Kidney (tissue), 13 donors: ENCODE measurements at regions not wholly inside any gene's neighbourhood (a gene's known extent, or its start where the extent isn't known, plus 50 kb on each side); places are given as distances from the start of the nearest gene placed in this dataset.
"Not testable (repeated sequence)": the region's sequence is repeated elsewhere in the genome, so short reads cannot be mapped to it uniquely, and the experiment has no call there.

Source experiments
- DNase-seq, 5 donors: peaks; one replicate each; pipeline ENCODE4 v3.0.0-alpha.2; 2013 to 2020
- FAIRE-seq: peaks from 2 replicates; lab custom pipeline; 2012; peaks lifted over from hg19 to GRCh38; lab: Jason Lieb, UNC
- H3K27ac ChIP-seq, 2 donors: one replicate each; pipeline ENCODE4 v1.7.0; 2013; ENCODE audit warnings: low read depth in 2 of 2, low read length in 2 of 2, inconsistent platforms in 1 of 2
- H3K27me3 ChIP-seq: one replicate; pipeline ENCODE4 v1.7.1; 2013; ENCODE audit warnings: low read length, inconsistent platforms; ENCODE audit not compliant: control insufficient read depth, insufficient read depth
- H3K36me3 ChIP-seq, 3 donors: one replicate each; pipeline versions ENCODE4 v1.7.0 to v1.7.1; 2013; ENCODE audit warnings: low read length in 3 of 3, control low read depth in 1 of 3, inconsistent platforms in 1 of 3; ENCODE audit not compliant: insufficient read depth in 3 of 3, control insufficient read depth in 2 of 3
- H3K4me1 ChIP-seq, 3 donors: one replicate each; pipeline versions ENCODE4 v1.7.0 to v1.7.1; 2013; ENCODE audit warnings: low read length in 3 of 3, inconsistent platforms in 1 of 3, low read depth in 1 of 3; ENCODE audit not compliant: control insufficient read depth in 2 of 3, insufficient read depth in 2 of 3
- H3K4me3 ChIP-seq, 3 donors: one replicate each; pipeline versions ENCODE4 v1.7.0 to v1.8.1; 2013; ENCODE audit warnings: low read length in 3 of 3, control low read depth in 1 of 3, inconsistent platforms in 1 of 3
- H3K9ac ChIP-seq, 3 donors: one replicate each; pipeline versions ENCODE4 v1.7.0 to v1.7.1; 2013; ENCODE audit warnings: low read length in 3 of 3, control low read depth in 1 of 3, inconsistent platforms in 1 of 3
- H3K9me3 ChIP-seq, 3 donors: one replicate each; pipeline versions ENCODE4 v1.7.0 to v1.7.1; 2013; ENCODE audit warnings: low read length in 3 of 3, control low read depth in 1 of 3, inconsistent platforms in 1 of 3; ENCODE audit not compliant: control insufficient read depth in 2 of 3, insufficient read depth in 1 of 3
- intact Hi-C: fragments of 100-400 bp; cut with DNase I; formaldehyde crosslinking; loops from one replicate; pipeline ENCODE4 v1.11.1; 2022
- TF ChIP-seq, protein P1 (sequence below): IDR thresholded peaks from 3 replicates; pipeline ENCODE4 v1.5.1; 2012; ENCODE audit warnings: mild to moderate bottlenecking, moderate library complexity, borderline replicate concordance; ENCODE audit not compliant: insufficient read depth; ENCODE audit errors: extremely low read depth
- donor health status: control.
- donor health status: control.
- donor health status: control.
- donor health status: control.
- donor health status: control.
- donor health status: DM: yes; HTN: yes; CAD: no.
- donor health status: Normal renal cell carcinoma (clear cell type).

DNA sequence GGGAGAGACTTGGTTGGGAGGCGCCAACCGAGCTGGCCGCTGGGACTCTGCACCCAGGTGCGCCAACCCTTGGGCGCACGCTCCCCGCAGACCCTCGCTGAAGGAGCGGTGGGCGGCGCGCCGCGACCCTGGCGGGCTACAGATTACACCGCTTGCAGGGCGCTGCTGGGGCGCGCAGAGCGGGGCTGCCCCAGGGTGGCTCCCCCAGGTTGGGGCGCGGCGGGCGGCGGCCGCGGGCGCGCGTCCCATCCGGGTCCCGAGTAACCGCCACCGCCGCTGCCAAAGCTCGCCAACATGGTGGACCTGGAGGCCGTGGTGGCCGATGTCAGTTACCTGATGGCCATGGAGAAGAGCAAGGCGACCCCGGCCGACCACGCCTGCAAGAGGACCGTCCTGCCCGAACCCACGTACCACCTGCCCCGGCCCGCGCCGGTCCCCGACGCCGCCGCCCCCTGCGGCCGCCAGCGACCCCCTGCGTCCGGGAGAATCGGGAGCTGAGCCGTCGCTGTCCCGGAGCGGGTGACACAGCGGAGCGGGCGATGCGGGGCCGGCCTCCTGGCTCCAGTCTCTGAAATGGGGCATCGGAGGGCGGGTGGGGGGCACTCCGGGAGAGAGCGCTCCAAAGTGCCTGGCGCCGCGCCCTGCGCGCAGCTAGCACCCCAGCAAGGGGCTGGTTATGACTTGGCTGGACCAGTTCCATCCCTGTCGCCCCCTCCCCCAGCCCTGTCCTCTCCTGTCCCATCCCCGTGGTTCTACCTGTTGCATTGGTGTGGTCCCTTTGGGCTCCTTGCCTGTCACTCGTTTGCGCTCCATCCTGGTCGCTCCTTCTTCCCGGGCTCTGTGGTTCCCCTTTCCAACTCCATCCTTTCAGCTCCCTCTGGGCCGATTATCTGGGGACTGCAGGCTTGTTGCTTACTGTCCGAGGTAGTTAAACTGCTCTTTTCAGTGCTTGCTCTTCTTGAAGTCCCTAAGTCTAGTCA, 143.3 kb upstream of the GRK3 start:
- Histone ChIP-seq H3K9ac (no peak overlapping the region), H3K4me3 (peak overlapping the region in 1 of 3 donors; percentile 32), H3K9me3 (no peaks in the 10 kb centered on the region), H3K27ac (no peak overlapping the region), H3K36me3 (no peaks in the 10 kb centered on the region), H3K27me3 (peaks cover 27% of the 10 kb centered on the region), H3K4me1 (peaks cover 0 to 8% (median 0%) of the 10 kb centered on the region in 3 donors)
- DNase-seq (peak in 3 of 5 donors; percentile 33 to 66 (median 43)), FAIRE-seq (no peak)
- intact Hi-C loops: no loop called here
- TF ChIP-seq, protein P1, sequence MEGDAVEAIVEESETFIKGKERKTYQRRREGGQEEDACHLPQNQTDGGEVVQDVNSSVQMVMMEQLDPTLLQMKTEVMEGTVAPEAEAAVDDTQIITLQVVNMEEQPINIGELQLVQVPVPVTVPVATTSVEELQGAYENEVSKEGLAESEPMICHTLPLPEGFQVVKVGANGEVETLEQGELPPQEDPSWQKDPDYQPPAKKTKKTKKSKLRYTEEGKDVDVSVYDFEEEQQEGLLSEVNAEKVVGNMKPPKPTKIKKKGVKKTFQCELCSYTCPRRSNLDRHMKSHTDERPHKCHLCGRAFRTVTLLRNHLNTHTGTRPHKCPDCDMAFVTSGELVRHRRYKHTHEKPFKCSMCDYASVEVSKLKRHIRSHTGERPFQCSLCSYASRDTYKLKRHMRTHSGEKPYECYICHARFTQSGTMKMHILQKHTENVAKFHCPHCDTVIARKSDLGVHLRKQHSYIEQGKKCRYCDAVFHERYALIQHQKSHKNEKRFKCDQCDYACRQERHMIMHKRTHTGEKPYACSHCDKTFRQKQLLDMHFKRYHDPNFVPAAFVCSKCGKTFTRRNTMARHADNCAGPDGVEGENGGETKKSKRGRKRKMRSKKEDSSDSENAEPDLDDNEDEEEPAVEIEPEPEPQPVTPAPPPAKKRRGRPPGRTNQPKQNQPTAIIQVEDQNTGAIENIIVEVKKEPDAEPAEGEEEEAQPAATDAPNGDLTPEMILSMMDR: no peak

DNA sequence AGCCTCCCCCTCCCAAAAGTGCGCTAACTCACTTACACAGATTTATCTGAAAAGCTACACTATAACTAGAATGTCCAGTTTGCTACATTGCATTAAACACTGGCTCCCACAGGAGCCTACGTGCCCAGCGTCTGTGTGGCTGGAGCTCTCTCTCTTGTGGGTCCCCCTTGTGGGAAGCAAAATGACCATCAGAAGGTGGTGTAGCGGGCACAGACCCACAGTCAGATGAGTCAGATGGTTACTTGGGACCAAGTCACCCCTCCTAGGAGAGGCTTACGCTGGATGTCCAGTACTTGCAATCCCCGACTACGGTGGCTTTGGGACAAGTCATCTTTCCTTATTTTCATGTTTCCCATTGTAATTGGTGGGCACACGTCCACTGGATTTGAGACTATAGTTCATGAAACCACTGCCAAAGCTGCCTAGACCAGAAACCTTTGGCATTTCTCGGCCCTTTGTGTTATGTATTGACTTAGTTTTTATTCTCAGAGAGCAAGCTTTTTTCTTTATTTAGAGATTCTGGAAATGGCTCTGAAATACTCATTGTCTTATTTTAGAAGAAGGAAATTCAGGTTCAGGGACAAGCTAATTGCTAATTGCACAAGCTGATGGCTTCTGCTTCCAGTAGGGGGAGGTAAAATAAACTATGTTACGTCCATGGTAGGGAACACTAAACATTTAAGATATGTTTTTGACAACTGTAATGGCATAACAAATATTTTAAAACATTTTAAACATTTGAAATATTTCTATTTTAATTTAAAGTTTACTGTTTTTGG, 137.8 kb upstream of the GRK3 start:
- H3K27me3 ChIP-seq: peaks cover 15% of the 10 kb centered on the region
- H3K27ac ChIP-seq, H3K9me3 ChIP-seq, H3K4me3 ChIP-seq, H3K4me1 ChIP-seq, intact Hi-C loops, H3K9ac ChIP-seq, H3K36me3 ChIP-seq: not testable (repeated sequence)
- FAIRE-seq (peak; percentile 56), DNase-seq (peak in 1 of 5 donors; percentile 20)
- TF ChIP-seq, protein P1: peak; percentile 24

GRCh38 chr22:25431637-25432342, 132.7 kb upstream of the GRK3 start:
- H3K4me1 ChIP-seq, H3K9me3 ChIP-seq, H3K36me3 ChIP-seq, FAIRE-seq, H3K27ac ChIP-seq, H3K4me3 ChIP-seq, intact Hi-C loops, H3K9ac ChIP-seq, H3K27me3 ChIP-seq: not testable (repeated sequence)
- DNase-seq: peak in 1 of 5 donors; percentile 50

GRCh38 chr22:25433381-25433970, 131.0 kb upstream of the GRK3 start:
- H3K27ac ChIP-seq, DNase-seq, H3K4me1 ChIP-seq, H3K4me3 ChIP-seq, H3K9ac ChIP-seq, intact Hi-C loops, H3K27me3 ChIP-seq, FAIRE-seq, H3K9me3 ChIP-seq, H3K36me3 ChIP-seq: not testable (repeated sequence)
